ENCODE measurements at regions not wholly inside any gene's neighbourhood (a gene's known extent, or its start where the extent isn't known, plus 50 kb on each side); places are given as distances from the start of the nearest gene placed in this dataset.

DNA sequence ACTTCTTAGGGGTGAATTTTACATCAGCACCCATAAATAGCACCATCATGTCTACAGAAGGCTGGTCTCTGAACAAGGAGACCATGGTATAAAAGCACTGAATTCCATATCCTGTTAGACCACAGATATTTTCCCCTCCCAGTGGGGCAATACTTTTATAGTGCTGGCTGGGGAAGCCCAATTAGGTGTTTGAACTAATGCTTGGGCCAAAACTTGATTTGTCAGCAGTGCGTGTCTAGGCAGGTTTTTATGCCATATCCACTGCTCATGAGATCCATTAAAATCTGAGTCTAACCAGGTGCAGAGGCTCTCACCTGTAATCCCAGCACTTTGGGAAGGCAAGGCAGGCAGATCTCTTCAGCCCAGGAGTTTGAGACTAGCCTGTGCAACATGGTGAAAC lies 623.0 kb downstream of the NPHP4 start:
- DNase-seq = no peak

DNA sequence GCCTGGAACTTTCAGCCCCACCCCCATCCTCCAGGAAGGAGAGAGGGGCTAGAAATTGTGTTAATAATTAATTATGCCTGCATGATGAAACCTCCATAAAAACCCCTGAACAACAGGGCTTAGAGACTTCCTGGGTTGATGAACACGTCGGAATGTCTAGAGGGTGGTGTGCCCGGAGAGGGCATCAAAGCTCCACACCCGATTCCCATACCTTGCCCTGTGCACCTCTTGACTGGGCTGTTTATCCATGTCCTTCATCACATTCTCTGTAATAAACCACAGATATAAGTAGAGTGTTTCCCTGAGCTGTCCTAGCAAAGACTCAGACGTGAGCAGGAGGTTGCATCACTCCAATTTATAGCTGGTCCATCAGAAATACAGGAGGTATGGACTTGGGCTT lies 624.0 kb downstream of the NPHP4 start:
- DNase-seq = no peak

DNA sequence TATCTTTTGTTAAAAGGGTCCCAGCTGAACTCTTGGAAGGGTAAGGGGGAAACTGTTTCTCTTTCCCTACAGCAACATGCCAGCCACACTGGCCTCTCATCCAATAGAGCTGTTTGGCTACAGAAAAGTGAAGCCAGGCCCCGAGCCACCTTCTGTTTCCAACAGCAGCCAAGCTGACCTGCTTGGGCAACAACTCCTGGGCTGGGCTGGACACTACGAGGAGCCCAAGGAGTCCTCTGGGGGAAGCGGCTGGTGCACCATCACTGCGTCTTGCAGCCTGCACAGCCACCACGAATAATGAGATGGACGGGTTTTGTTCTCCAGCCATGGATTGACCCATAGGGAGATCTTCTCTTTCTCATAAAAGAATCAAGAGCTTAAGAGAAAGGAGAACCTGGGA lies 624.9 kb downstream of the NPHP4 start:
- no peak for DNase-seq

DNA sequence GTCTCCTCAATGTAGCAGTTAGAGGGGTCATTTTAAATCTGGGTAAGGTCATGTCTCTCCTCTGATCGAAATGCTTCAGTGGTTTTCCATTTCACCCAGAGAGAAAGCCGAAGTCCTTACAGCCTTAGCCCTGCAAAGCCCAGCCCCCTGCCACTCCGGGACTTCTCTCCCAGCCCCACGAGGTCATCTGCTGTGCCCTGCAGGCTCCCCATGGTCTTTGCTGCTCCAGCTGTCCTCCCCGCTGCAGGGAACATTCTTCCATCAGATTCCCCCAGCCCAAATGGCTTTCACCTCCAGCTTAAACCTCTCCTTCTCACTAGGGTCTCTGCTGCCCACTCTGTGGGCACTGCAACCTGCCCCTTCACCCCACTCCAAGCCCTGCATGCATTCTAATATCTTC lies 626.5 kb downstream of the NPHP4 start:
- no peak for DNase-seq

DNA sequence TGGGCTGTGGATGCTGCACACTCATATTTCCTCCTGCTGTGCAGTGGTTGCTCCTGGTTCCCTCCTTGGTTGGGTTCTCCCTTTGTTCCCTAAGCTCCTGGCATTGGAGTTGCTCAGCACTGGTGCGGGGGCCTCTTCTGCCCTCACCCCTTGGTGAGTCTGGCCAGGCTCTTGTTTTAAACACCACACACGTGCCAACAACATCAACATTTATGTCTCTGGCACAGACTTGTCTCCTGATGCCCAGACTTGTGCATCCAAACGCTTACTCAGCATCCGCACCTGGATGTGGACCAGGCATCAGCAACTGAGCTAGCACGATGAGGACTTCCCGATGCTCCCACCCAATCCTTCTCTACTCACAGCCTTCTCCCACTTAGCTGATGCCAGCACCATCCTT lies 627.6 kb downstream of the NPHP4 start:
- DNase-seq = no peak

DNA sequence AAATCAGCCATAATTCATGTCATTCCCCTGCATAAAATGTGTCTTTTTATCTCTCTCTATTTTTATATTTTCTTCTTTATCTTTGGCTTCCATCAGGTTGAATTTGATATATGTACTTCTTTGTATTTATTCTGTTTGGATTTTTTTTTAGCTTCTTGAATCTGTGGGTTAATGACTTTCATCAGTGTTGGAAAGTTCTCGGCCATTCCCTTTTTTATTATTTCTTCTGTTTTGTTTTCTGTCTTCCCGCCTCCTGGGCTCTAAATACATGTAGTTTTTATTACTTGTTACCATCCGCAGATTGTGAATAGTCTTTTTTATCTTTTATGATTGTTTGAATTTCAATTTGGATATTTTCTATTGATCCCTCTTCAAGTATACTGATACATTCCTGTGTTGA lies 637.5 kb downstream of the NPHP4 start:
- no peak for DNase-seq

DNA sequence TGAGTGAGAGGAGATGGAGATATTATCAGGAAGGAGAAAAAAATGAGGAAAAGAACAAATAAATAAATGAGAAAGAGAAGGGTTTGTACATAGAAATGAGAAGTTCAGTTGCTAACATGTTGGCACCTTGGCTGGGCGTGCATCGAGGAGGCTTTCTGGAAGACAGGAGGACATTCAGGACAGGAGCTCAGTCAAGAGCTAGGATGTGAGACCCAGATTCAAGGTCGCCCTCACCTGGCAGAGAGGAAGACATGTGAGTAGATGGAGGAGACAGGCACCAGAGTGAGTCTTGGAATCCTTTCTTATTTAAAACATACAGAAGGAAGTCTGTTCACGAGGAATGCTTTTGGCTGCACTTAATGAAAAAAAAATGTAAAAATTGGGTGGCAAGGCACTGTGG lies 640.9 kb downstream of the NPHP4 start:
- DNase-seq = no peak

DNA sequence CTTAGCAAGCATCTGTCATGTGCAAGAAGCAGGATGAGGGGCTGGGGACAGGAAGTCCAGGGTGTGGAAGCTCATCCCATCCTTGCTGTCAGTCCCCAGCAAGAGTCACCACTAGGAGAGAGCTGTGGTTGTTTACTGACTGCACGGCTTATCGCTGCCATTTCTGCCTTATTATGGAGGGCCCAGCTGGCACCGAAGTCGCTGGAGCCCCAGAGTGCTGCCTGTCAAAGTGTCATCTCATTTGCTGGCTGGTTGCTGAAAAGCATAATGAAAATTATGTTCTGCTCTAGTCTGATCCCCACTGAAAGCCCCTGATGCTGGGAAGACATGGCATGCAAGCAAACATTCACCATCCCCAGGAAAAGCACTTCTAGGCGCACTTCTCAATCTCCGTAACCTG lies 642.7 kb downstream of the NPHP4 start:
- DNase-seq = no peak

DNA sequence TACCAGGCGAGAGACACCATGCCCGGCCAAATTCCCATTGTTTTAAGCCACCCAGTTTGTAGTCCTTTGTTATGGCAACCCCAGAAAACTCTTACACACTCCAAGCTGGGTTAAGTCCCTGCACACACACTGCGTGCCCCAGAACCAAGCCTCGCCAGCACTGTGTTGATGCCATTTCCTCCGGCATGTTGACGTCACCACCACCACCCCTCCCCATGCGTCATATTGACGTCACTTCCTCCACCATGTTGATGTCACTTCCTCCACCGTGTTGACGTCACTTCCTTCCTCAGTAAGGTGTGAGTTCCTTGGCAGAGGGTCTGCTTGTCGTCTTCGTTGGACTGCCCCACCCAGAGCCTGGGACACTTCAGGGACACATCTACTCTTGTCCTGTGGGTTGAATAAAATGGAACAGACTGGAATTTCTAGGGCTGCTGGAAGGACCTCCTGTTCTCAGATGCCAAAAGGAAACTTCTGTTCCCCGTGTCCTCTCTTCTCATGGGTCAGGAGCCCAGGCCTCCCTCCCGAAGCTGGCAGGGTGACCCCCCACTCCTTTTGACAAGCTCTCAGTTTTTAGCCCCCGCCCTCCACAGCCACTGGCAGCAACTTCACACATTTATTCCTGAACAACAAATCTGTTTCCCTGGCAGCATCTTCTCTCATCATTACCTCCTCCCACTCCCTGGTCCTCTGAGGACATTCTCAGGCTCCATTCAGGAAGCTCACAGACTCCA lies 643.3 kb downstream of the NPHP4 start:
- DNase-seq = no peak

DNA sequence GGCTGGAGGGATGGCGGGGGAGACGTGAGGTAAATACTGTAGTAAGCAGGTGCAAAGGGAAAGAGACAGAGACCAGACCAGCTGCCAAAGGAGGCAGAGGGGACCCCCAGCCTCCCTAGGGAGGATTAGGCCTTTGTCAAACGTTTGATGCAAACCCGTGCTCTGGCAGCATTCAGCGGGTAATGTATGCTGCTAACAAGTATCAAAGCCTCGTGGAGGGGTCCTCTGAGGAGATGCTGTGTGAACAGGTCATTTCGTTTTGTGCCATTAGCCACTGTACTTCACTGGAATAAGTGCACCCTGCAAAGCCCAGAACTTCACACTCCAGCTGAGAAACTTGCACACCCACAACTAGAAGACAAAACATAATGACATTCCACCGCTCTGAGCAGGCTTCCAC lies 644.5 kb downstream of the NPHP4 start:
- no peak for DNase-seq

DNA sequence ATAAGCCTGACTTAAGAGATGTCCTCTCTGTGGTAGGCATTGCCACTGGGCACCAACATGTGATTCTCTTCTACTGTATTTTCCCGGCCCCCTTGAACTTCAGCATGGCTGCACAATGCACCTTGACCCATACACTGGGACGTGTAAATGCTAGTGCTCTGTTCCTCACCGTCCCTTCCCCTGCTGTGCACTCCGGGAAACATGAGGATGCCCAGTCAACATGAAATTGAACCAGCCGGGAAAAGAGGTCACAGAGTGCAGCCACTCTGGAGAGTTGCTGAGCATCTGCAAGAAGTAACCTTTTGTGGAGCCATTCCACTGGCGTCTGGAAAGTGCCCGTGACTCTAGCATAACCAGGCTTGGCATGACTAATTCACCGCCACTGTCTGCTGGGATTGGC lies 646.7 kb downstream of the NPHP4 start:
- DNase-seq = no peak

DNA sequence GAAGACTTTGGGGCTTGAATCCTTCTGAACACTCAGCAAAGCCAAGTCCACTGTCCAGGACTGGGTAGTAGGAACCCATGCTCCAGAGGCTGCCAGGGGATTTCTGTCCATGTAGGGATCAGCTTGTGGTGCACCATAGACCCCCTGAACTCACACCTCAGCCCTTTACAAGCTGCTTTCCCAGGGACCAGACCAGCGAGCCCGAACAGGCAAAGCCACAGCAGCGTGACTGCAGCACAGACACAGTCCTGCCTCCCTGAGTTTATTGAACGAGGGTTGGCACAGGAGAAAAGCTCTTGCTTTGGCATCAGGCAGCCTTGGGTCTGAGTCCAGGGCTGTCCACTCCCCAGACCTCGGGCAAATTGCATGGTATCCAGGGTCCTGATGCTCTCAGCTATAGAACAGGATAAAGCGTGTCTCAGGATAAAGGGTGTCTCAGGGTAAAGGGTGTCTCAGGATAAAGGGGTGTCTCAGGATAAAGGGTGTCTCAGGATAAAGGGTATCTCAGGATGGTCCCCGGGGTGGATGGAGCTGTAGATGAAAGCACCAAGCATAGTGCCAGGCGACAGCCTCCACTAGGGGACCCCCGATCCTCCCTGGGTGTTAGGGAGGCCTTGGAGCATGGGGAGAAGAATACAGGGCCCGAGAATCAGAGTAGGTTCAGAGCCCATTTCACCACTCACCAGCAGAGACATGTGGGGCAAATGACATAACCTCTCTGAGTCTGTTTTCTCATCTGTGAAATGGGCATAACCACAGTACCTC lies 648.8 kb downstream of the NPHP4 start:
- no peak for DNase-seq

DNA sequence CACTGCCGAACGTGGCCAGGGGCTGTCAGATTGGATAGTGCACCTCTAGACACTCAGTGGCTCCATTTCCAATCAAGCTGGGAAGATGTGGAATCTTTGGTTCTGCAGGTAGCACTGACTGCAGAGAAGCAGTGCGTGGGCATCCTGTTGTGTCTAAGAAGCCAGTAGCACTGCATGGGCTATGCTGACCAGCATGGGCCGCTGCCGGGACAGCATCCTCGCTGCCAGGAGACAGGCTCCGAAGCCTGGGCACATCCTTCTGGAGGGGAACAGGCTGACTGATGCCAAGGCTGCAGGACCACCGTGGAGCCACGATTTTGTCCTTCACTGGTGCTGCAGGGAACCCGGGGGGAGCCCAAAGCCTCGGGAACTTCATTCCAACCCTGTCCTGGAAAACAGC lies 649.4 kb downstream of the NPHP4 start:
- DNase-seq = no peak

DNA sequence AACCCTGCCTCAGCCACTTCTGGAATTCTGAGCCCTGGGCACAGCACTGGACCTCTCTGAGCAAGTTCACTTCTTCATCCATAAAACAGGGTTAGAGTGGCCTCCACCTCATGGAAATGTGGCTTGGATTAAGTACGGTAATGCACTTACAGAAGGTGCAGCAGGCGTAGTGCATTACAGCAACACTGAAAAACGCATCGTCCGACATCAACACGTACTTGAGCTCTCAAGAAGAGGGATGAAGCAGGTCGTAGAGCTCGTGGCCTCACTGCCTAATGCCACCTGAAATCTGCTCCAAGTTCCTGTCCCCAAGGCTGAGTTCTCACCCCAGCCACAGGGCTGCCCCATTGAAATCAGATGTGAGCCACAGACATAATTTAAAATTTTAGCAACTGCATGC lies 650.1 kb downstream of the NPHP4 start:
- DNase-seq = no peak

DNA sequence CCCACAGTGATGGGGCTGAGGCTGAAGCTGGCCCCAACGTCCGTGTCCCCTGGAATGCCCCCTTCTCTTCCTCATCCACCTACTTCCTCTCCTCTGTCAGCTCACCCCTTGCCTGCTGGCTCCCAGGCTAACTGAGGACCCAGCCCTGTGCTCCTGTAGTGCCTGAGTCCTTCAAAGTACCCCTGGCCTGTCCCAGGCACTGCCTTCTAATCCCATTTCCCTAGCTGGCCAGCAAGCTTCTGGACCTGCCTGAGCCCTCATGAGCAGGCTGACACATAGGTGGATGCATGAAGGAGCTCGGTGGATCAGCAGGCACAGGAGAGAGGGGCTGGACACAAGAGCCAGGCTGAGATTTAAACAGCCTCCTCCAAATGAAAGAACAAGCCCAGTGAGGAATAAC lies 650.8 kb downstream of the NPHP4 start:
- DNase-seq = no peak

DNA sequence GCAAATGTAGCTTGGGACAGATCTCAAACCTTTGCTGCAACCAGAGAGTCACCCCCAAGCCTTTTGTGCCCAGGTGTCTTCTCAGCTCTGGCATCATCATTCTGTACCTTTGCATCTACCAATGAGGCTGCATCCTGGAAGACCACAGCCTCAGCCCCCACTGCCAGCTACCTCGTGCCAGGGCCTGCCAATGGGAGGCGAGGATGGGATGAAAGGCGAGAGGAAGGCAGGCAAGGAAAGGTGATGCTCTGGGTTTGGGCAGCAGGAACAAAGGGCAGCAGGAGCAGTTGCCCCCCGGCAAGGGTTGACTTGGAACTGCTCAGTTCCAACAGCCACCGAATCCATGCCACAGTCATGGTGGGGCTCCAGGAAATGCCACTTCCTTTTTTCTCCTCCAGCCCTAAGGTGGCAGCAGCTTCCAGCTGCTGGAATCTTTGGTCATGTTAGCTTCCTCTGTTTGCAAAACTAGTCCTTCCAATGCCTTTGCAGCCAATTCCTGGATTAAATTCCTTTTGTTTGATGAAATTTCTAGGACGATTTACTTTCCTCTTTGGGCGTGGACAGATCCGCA lies 651.6 kb downstream of the NPHP4 start:
- DNase-seq = no peak

DNA sequence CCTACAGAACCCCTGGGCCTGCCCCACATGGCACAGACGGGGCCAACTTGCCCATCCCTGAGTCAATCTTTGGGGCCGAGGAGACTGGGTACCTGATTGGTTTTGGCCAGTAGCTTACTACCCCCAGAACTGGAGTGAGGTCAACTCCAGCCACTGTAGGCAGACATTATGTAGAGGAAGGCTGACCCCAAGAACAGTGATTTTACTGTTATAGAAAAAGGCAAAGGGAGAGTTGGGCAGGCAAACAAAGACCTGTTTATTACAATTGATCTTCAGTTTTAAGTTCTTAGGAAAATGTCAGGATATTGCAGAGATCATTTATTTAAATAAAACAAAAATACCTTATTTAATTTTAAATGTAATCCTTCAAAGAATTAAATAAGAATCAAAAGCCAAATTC lies 653.8 kb downstream of the NPHP4 start:
- DNase-seq = no peak

DNA sequence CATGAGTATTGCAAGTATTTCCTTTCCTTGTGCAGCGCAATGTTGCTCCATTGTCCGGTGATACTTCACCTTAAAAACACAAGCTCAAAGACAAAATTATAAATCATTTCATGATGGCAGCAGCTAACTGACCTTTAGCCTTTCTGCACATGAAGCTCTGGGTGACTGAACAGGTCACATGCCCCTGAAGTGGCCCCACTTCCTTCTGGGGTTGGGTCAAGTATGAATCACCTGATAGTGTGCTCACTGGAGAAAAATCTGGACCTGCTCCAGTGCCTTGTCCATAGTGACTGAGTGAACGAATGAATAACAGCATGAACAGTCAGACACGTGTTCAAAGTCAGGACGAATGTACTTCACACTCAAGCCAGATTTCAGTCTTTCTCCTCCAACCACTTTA lies 658.9 kb downstream of the NPHP4 start:
- no peak for DNase-seq

DNA sequence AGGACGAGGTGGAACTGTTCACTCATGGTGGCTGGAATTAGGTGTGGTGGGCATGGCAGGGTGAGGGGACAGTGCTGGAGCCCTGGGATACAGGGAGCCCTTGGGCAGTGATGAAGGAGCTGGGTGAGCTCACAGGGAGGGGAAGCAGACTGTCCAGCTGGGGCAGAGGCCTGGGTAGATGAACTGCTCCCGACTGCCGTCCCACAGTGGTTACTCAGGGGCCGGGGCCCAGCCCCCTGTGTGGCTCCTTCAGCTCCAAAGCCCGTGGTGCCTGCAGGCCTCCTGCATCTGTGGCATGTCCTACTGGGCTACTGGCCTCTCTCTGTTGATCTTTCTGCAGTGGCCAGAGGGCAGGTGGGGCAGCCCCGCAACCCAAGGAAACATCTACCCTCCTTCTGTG lies 661.1 kb downstream of the NPHP4 start:
- DNase-seq = no peak

DNA sequence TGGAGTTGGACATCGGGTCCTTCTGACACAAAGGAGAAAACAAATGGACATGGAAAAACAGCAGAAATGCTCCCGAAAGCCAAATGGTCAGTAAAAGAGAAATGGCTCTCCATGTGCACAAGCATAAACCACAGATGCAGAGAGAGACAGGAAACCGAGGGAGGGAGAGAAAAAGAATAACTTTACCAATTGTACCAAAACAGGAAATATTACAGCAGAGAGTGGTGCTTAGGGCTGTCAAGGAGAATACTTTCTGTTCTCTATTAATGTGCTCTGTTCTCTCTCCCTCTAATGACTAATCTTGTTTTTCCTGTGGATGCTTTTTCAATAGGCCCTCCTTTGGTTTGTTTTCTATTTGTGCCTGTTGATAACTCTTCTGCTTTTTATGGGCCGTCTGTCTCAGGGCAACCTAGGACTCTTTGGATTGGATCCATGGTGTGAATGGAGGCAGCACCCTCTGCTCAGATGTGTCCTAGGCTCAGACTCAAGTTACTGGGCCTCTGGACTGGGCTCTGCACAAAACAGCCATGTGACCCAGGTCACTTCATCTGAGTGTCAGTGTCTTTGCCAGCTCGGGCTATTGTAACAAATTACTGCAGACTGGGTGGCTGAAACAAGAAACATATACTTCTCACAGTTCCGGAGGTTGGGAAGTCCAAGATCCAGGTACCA lies 663.0 kb downstream of the NPHP4 start:
- DNase-seq = no peak

DNA sequence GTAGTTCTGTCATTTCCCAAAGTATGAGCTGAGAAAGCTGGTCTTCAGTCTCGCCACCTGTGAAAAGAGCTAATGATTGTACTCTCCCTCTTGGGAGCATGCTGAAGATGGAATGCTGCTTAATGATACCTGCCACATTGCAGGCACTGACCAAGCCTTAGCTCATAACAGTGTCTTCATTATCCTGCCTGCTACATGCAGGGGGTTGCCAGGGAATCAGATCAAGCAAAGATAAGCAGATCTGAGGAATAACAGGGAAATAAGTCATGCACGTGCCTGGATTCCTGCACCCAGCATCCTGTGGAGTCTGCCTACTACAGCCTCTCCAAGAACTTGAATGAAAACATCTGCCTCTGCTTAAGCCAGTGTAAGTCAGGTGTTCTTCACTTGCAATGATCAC lies 667.3 kb downstream of the NPHP4 start:
- no peak for DNase-seq

DNA sequence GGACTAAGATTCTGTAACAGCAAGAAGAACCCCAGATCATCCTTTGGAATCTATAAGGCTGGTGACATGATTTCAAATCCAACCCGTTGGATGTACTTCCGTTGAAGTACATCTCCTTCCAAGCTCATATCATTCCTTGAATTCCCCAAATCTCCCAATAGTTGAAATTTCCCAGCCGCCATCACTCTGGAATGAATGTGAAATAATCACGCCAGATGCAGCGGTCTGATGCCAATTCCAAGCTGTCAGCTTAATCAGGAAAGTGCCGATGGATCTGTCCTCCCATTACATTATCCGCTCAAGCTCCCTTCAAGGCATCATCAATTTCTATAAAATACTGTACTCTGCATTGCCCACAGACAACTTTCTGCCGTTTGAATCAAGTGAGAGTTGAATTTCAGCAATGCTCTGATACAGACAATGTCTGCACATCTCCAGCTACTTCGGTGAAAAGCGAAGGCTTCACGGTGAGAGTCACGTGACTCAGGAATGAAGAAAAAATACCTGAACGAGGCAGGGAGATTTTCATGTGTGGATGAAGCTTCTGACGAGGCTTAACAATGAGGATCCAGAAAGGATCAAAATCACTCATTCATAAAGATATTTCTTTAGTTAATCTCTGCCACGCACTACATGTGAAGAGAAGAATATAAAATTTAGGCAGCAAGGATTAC lies 663.9 kb downstream of the AJAP1 start:
- no peak for DNase-seq

DNA sequence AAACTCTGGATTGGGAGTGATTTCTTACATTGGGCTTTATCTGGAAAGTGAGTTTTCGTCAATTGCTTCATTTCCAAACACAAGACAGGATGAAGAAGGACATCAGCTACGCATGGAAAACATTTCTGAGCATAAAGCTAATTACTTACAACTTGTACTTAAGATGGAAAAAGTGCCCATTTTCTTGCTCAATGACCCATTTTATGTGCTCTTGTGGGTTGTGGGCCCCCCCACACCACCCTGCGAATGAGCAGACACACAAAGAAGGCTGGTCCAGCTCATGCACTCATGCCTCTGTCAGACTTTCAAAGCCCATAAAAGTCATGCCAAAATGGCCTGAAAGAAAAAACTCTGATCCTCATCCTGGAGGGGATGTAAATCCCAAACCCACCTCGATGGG lies 663.0 kb downstream of the AJAP1 start:
- DNase-seq = no peak
